ENCODE measurements at regions not wholly inside any gene's neighbourhood (a gene's known extent, or its start where the extent isn't known, plus 50 kb on each side); places are given as distances from the start of the nearest gene placed in this dataset.

GRCh38 chr2:107290041-107290440 is 404.1 kb upstream of the ST6GAL2 start:
- no peak overlapping the region for H3K27ac ChIP-seq
- no peaks in the 10 kb centered on the region for H3K9me3 ChIP-seq (ENCODE audit: low read depth)
- H2AFZ ChIP-seq, result no peak overlapping the region
- no peak overlapping the region for H3K4me3 ChIP-seq
- no peaks in the 10 kb centered on the region for H3K9me2 ChIP-seq (replicated peaks; ENCODE audit: insufficient read depth)
- TF ChIP-seq EZH2phosphoT487 (IDR thresholded peaks at IDR 0.05; ENCODE audit: low read depth, severe bottlenecking, unreplicated experiment), result no peak
- no peak for TF ChIP-seq EZH2 (IDR thresholded peaks at IDR 0.05; ENCODE audit: borderline replicate concordance)
- TF ChIP-seq, protein P1, sequence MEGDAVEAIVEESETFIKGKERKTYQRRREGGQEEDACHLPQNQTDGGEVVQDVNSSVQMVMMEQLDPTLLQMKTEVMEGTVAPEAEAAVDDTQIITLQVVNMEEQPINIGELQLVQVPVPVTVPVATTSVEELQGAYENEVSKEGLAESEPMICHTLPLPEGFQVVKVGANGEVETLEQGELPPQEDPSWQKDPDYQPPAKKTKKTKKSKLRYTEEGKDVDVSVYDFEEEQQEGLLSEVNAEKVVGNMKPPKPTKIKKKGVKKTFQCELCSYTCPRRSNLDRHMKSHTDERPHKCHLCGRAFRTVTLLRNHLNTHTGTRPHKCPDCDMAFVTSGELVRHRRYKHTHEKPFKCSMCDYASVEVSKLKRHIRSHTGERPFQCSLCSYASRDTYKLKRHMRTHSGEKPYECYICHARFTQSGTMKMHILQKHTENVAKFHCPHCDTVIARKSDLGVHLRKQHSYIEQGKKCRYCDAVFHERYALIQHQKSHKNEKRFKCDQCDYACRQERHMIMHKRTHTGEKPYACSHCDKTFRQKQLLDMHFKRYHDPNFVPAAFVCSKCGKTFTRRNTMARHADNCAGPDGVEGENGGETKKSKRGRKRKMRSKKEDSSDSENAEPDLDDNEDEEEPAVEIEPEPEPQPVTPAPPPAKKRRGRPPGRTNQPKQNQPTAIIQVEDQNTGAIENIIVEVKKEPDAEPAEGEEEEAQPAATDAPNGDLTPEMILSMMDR (IDR thresholded peaks at IDR 0.05; ENCODE audit: poor library complexity), result no peak
- no peaks in the 10 kb centered on the region for H3K4me1 ChIP-seq (ENCODE audit: insufficient read depth)
- no peaks in the 10 kb centered on the region for H3K27me3 ChIP-seq
- H3K79me2 ChIP-seq, result no peaks in the 10 kb centered on the region
- 79% methylated on average over 3 of the region's 3 CpGs for WGBS (ENCODE audit: low lambda C conversion rate, missing lambda C conversion rate)
- H4K20me1 ChIP-seq (ENCODE audit: insufficient read depth, poor library complexity, severe bottlenecking), result no peaks in the 10 kb centered on the region
- H3K36me3 ChIP-seq (replicated peaks; ENCODE audit: insufficient read depth, low read depth), result no peaks in the 10 kb centered on the region
- H3K4me2 ChIP-seq, result no peak overlapping the region
- DNase-seq (ENCODE audit: low spot score), result no peak

DNA sequence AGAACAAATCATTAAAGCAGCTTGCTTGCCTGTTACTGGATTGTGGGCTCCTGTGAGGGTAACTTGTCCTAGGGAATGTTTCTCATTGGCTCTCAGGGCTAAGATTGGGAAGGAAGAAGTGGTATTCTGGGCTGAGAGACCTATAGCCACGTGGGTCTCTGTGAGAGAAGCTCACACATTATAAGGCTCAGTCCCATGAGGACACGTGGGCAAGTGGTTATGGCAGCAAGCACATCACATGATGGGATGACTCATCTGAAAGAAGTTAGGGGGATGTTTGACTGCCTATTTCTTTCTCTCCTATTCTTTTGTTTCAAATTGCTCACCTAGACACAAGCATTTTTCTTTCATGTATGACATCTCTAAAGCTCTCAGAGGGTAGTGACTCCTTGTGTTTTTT is 418.0 kb upstream of the ST6GAL2 start:
- TF ChIP-seq EZH2 (IDR thresholded peaks at IDR 0.05; ENCODE audit: borderline replicate concordance), result no peak
- TF ChIP-seq, protein P1 (IDR thresholded peaks at IDR 0.05; ENCODE audit: poor library complexity), result no peak
- no peak for TF ChIP-seq EZH2phosphoT487 (IDR thresholded peaks at IDR 0.05; ENCODE audit: low read depth, severe bottlenecking, unreplicated experiment)
- no peak overlapping the region for H3K4me2 ChIP-seq
- DNase-seq (ENCODE audit: low spot score), result no peak
- no peak overlapping the region for H3K27ac ChIP-seq
- no peaks in the 10 kb centered on the region for H3K9me2 ChIP-seq (replicated peaks; ENCODE audit: insufficient read depth)
- H3K36me3 ChIP-seq (replicated peaks; ENCODE audit: insufficient read depth, low read depth), result no peaks in the 10 kb centered on the region
- H4K20me1 ChIP-seq (ENCODE audit: insufficient read depth, poor library complexity, severe bottlenecking), result no peaks in the 10 kb centered on the region
- H3K4me1 ChIP-seq (ENCODE audit: insufficient read depth), result no peaks in the 10 kb centered on the region
- H3K79me2 ChIP-seq, result no peaks in the 10 kb centered on the region
- 51% methylated on average over 2 of the region's 2 CpGs for WGBS (ENCODE audit: low lambda C conversion rate, missing lambda C conversion rate)
- H3K9me3 ChIP-seq (ENCODE audit: low read depth), result no peaks in the 10 kb centered on the region
- H3K27me3 ChIP-seq, result no peaks in the 10 kb centered on the region
- H3K4me3 ChIP-seq, result no peak overlapping the region
- no peak overlapping the region for H2AFZ ChIP-seq

DNA sequence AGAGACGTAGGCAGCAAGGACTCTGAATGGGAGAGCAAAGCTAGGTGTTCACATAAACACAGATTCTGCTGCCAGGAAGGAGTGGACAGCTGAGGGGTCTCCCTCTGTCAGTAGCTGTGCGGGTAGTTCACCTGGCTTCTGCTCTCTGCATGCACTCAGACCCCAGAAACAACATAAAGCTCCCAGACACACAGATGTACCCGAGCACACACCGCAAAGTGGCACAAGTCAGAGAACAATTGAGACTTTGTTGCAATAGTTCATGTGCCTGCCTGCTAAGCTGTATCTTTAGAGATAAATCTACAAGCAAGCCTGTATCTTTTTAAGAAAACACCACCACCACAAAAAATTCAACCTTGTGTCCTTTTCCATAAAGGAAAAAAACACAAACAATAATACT is 420.0 kb upstream of the ST6GAL2 start:
- Histone ChIP-seq H3K9me3 (ENCODE audit: low read depth) (no peaks in the 10 kb centered on the region), H2AFZ (no peak overlapping the region)
- TF ChIP-seq, protein P1 (IDR thresholded peaks at IDR 0.05; ENCODE audit: poor library complexity), result no peak
- no peak for TF ChIP-seq EZH2 (IDR thresholded peaks at IDR 0.05; ENCODE audit: borderline replicate concordance)

GRCh38 chr2:107306881-107307280 is 420.9 kb upstream of the ST6GAL2 start:
- 80% methylated on average over 2 of the region's 2 CpGs for WGBS (ENCODE audit: low lambda C conversion rate, missing lambda C conversion rate)

More for the DNA sequence above, 420.0 kb upstream of the ST6GAL2 start:
- DNase-seq (ENCODE audit: low spot score), result no peak
- Histone ChIP-seq H3K9me2 (replicated peaks; ENCODE audit: insufficient read depth) (no peaks in the 10 kb centered on the region), H3K36me3 (replicated peaks; ENCODE audit: insufficient read depth, low read depth) (no peaks in the 10 kb centered on the region), H3K27ac (no peak overlapping the region), H4K20me1 (ENCODE audit: insufficient read depth, poor library complexity, severe bottlenecking) (no peaks in the 10 kb centered on the region), H3K4me3 (no peak overlapping the region), H3K4me2 (no peak overlapping the region), H3K4me1 (ENCODE audit: insufficient read depth) (no peaks in the 10 kb centered on the region), H3K27me3 (no peaks in the 10 kb centered on the region), H3K79me2 (no peaks in the 10 kb centered on the region)
- WGBS (ENCODE audit: low lambda C conversion rate, missing lambda C conversion rate), result 75% methylated on average over 4 of the region's 4 CpGs

More at GRCh38 chr2:107306881-107307280, 420.9 kb upstream of the ST6GAL2 start:
- Histone ChIP-seq H3K36me3 (replicated peaks; ENCODE audit: insufficient read depth, low read depth) (no peaks in the 10 kb centered on the region), H3K9me3 (ENCODE audit: low read depth) (no peaks in the 10 kb centered on the region), H4K20me1 (ENCODE audit: insufficient read depth, poor library complexity, severe bottlenecking) (no peaks in the 10 kb centered on the region), H3K27ac (no peak overlapping the region), H3K4me2 (no peak overlapping the region), H2AFZ (no peak overlapping the region), H3K4me3 (no peak overlapping the region), H3K27me3 (no peaks in the 10 kb centered on the region), H3K4me1 (ENCODE audit: insufficient read depth) (no peaks in the 10 kb centered on the region), H3K9me2 (replicated peaks; ENCODE audit: insufficient read depth) (no peaks in the 10 kb centered on the region), H3K79me2 (no peaks in the 10 kb centered on the region)
- no peak for DNase-seq (ENCODE audit: low spot score)
- TF ChIP-seq EZH2phosphoT487 (IDR thresholded peaks at IDR 0.05; ENCODE audit: low read depth, severe bottlenecking, unreplicated experiment), result no peak
- TF ChIP-seq, protein P1 (IDR thresholded peaks at IDR 0.05; ENCODE audit: poor library complexity), result no peak
- TF ChIP-seq EZH2 (IDR thresholded peaks at IDR 0.05; ENCODE audit: borderline replicate concordance), result no peak

Data from hepatocyte (in vitro differentiated cells).